MM.1S (cell line): ENCODE measurements at regions not wholly inside any gene's neighbourhood (a gene's known extent, or its start where the extent isn't known, plus 50 kb on each side); places are given as distances from the start of the nearest gene placed in this dataset.
A peak's percentile ranks its signal among the peaks of the same experiment; 100 is the strongest.

Experiments used
- DNase-seq: peaks from one replicate; pipeline ENCODE4 v3.0.0-alpha.2; 2015
- H2AFZ ChIP-seq: fragments of 300-600 bp; sonication (generic); 2 replicates; pipeline ENCODE4 v1.6.0; 2016; ENCODE audit warnings: antibody characterized with exemption, low read length
- H3F3A ChIP-seq: fragments of 300-600 bp; sonication (generic); 2 replicates; pipeline ENCODE4 v1.6.1; 2016; ENCODE audit warnings: mild to moderate bottlenecking, antibody characterized with exemption, low read length, moderate library complexity, mixed read lengths; ENCODE audit not compliant: insufficient read depth
- H3K27ac ChIP-seq: fragments of 300-600 bp; sonication (generic); 2 replicates; pipeline ENCODE4 v1.5.1; 2016; ENCODE audit warnings: mild to moderate bottlenecking, low read length
- H3K27me3 ChIP-seq: fragments of 300-600 bp; sonication (generic); replicated peaks from 2 replicates; pipeline ENCODE4 v1.6.0; 2016; ENCODE audit warnings: low read length; ENCODE audit not compliant: insufficient read depth
- H3K36me3 ChIP-seq: fragments of 300-600 bp; sonication (generic); replicated peaks from 2 replicates; pipeline ENCODE4 v1.6.1; 2016; ENCODE audit warnings: mild to moderate bottlenecking, low read length, mixed read lengths; ENCODE audit not compliant: insufficient read depth
- H3K4me1 ChIP-seq: fragments of 300-600 bp; sonication (generic); 2 replicates; pipeline ENCODE4 v1.6.1; 2016; ENCODE audit warnings: low read length, mixed read lengths
- H3K4me2 ChIP-seq: fragments of 300-600 bp; sonication (generic); 2 replicates; pipeline ENCODE4 v1.6.0; 2016; ENCODE audit warnings: low read depth, low read length
- H3K4me3 ChIP-seq: fragments of 300-600 bp; sonication (generic); 2 replicates; pipeline ENCODE4 v1.5.1; 2016; ENCODE audit warnings: low read length, mixed read lengths
- H3K79me2 ChIP-seq: fragments of 300-600 bp; sonication (generic); 2 replicates; pipeline ENCODE4 v1.6.1; 2016; ENCODE audit warnings: mixed run types, low read length, mixed read lengths
- H3K9ac ChIP-seq: fragments of 300-600 bp; sonication (generic); 2 replicates; pipeline ENCODE4 v1.6.1; 2016; ENCODE audit warnings: low read length, mixed read lengths
- H3K9me2 ChIP-seq: fragments of 300-600 bp; sonication (generic); replicated peaks from 2 replicates; pipeline ENCODE4 v1.6.1; 2016; ENCODE audit warnings: mild to moderate bottlenecking, low read length, mixed read lengths; ENCODE audit not compliant: insufficient read depth
- H3K9me3 ChIP-seq: fragments of 300-600 bp; sonication (generic); replicated peaks from 2 replicates; pipeline ENCODE4 v1.6.1; 2016; ENCODE audit warnings: mild to moderate bottlenecking, low read length, mixed read lengths; ENCODE audit not compliant: insufficient read depth
- H4K20me1 ChIP-seq: fragments of 300-600 bp; sonication (generic); 2 replicates; pipeline ENCODE4 v1.6.1; 2016; ENCODE audit warnings: mild to moderate bottlenecking, low read length, moderate library complexity, mixed read lengths; ENCODE audit not compliant: insufficient read depth
- EZH2 ChIP-seq: fragments of 300-600 bp; sonication (generic); optimal IDR thresholded peaks from 2 replicates; pipeline ENCODE3; 2017; ENCODE audit warnings: low read depth, mild to moderate bottlenecking, antibody characterized with exemption, low read length, mixed read lengths
- EZH2phosphoT487 ChIP-seq: fragments of 300-600 bp; sonication (generic); IDR thresholded peaks from 2 replicates; pipeline ENCODE4 v1.6.1; 2018; ENCODE audit warnings: antibody characterized with exemption, low read length
- TF ChIP-seq, protein P1 (sequence below): fragments of 300-600 bp; sonication (generic); IDR thresholded peaks from 2 replicates; pipeline ENCODE4 v1.5.1; 2016; ENCODE audit warnings: antibody characterized with exemption, low read length, mixed read lengths

DNA sequence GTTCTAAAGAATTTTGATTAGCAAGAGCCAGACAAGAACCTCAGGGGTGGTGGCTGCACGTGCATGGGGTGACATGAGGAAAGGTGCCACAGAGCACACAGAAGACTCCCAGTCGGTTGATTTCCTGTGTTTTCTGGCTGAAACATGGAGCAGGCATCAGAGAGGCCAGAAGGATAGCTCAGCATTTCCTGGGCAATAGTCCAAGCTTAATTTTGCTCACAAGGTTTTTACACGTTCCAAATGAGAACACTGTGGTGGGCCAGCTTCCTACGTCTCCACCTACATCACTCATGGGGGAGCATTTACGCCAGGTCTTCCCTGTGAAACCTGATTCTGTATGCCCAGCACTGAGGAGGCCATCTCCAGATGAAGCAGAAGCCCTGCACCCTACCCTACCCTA lies 212.5 kb upstream of the CLNK start:
- Histone ChIP-seq H2AFZ (no peak overlapping the region), H3K36me3 (no peaks in the 10 kb centered on the region), H3K9me3 (no peaks in the 10 kb centered on the region), H4K20me1 (no peaks in the 10 kb centered on the region), H3K79me2 (no peaks in the 10 kb centered on the region), H3F3A (no peaks in the 10 kb centered on the region), H3K9ac (no peak overlapping the region), H3K4me1 (no peaks in the 10 kb centered on the region), H3K27me3 (no peaks in the 10 kb centered on the region), H3K4me3 (no peak overlapping the region), H3K9me2 (no peaks in the 10 kb centered on the region), H3K4me2 (no peak overlapping the region), H3K27ac (no peak overlapping the region)
- no peak for DNase-seq
- TF ChIP-seq EZH2 (no peak), EZH2phosphoT487 (no peak)
- TF ChIP-seq, protein P1, sequence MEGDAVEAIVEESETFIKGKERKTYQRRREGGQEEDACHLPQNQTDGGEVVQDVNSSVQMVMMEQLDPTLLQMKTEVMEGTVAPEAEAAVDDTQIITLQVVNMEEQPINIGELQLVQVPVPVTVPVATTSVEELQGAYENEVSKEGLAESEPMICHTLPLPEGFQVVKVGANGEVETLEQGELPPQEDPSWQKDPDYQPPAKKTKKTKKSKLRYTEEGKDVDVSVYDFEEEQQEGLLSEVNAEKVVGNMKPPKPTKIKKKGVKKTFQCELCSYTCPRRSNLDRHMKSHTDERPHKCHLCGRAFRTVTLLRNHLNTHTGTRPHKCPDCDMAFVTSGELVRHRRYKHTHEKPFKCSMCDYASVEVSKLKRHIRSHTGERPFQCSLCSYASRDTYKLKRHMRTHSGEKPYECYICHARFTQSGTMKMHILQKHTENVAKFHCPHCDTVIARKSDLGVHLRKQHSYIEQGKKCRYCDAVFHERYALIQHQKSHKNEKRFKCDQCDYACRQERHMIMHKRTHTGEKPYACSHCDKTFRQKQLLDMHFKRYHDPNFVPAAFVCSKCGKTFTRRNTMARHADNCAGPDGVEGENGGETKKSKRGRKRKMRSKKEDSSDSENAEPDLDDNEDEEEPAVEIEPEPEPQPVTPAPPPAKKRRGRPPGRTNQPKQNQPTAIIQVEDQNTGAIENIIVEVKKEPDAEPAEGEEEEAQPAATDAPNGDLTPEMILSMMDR: no peak

DNA sequence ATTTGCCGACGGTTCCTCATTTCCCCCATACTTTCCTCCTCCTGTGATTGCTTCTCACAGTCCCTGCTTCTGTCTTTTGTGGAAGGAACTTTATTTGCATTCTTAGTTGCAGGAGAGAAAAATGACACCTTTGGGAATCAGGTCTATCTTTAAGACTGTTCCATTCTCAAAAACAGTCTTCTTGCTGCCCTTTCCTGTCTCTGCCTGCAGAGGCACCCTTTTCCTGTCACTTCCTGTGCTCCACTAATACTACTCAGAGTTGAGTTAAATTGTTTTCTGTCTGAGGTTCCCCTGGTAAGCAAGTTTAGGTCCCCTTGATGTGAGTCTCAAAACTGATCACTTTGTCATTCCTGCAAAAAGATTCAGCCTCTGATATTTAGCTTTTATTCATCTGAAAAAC lies 208.8 kb upstream of the CLNK start:
- H3F3A ChIP-seq: no peaks in the 10 kb centered on the region
- TF ChIP-seq, protein P1: peak; percentile 38
- no peak for TF ChIP-seq EZH2
- no peaks in the 10 kb centered on the region for H3K4me1 ChIP-seq
- no peak for DNase-seq
- H3K36me3 ChIP-seq: no peaks in the 10 kb centered on the region
- H3K4me2 ChIP-seq: no peak overlapping the region
- no peak overlapping the region for H3K4me3 ChIP-seq
- H3K9me3 ChIP-seq: no peaks in the 10 kb centered on the region
- no peaks in the 10 kb centered on the region for H3K79me2 ChIP-seq
- no peaks in the 10 kb centered on the region for H3K27me3 ChIP-seq
- no peaks in the 10 kb centered on the region for H3K9me2 ChIP-seq
- H3K9ac ChIP-seq: no peak overlapping the region
- H3K27ac ChIP-seq: no peak overlapping the region
- no peaks in the 10 kb centered on the region for H4K20me1 ChIP-seq
- no peak overlapping the region for H2AFZ ChIP-seq

DNA sequence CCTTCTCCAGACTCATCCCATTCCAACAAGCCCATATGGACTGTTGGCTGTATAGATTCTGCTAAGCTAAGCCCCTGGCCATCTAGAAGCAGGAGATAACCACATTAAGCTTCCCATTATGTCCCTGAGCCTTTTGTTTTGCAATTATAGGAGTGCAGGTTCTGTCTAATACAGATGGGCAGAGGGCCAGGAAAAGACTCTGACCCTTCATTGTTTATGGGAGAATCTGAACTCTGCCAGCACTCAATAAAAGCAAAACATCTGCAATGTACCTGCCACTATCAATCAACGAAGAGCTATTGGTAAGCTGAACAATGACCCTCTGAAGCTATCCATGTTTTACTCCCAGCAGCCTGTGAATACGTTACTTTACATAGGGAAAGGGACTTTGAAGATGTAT lies 207.3 kb upstream of the CLNK start:
- TF ChIP-seq, protein P1: no peak
- TF ChIP-seq EZH2 (no peak), EZH2phosphoT487 (no peak)
- H3F3A ChIP-seq: no peaks in the 10 kb centered on the region
- no peaks in the 10 kb centered on the region for H3K9me3 ChIP-seq
- no peaks in the 10 kb centered on the region for H3K4me1 ChIP-seq
- no peaks in the 10 kb centered on the region for H4K20me1 ChIP-seq
- H2AFZ ChIP-seq: no peak overlapping the region
- no peaks in the 10 kb centered on the region for H3K27me3 ChIP-seq
- H3K9ac ChIP-seq: no peak overlapping the region
- H3K9me2 ChIP-seq: no peaks in the 10 kb centered on the region
- H3K79me2 ChIP-seq: no peaks in the 10 kb centered on the region
- H3K36me3 ChIP-seq: no peaks in the 10 kb centered on the region
- no peak for DNase-seq
- no peak overlapping the region for H3K4me2 ChIP-seq
- H3K4me3 ChIP-seq: no peak overlapping the region
- no peak overlapping the region for H3K27ac ChIP-seq

DNA sequence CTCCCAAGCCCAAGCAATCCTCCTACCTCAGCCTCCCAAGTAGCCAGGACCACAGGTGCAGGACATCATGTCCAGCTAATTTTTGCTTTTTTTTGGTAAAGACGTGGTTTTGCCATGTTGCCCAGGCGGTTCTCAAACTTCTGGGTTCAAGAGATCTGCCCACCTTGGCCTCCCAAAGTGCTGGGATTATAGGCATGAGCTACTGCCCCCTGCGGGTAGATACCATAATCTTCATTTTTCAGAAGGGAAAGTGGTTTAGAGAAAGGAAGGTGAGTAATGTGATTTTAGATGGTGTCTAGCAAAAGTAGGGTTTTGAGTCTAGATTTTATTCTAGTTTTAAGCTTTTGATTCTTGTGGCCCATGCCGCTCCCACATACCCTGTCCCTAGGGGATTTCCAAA lies 205.3 kb upstream of the CLNK start:
- H3K9me2 ChIP-seq: no peaks in the 10 kb centered on the region
- no peaks in the 10 kb centered on the region for H3K79me2 ChIP-seq
- no peak overlapping the region for H3K9ac ChIP-seq
- DNase-seq: no peak
- no peaks in the 10 kb centered on the region for H3K27me3 ChIP-seq
- H3K27ac ChIP-seq: no peak overlapping the region
- no peaks in the 10 kb centered on the region for H3K4me1 ChIP-seq
- no peak overlapping the region for H3K4me2 ChIP-seq
- H3K4me3 ChIP-seq: no peak overlapping the region
- H3K9me3 ChIP-seq: no peaks in the 10 kb centered on the region
- H3K36me3 ChIP-seq: no peaks in the 10 kb centered on the region
- no peak overlapping the region for H2AFZ ChIP-seq
- no peaks in the 10 kb centered on the region for H3F3A ChIP-seq
- no peak for TF ChIP-seq EZH2
- TF ChIP-seq, protein P1: peak; percentile 7; the same call in 1 of the 2 replicates
- TF ChIP-seq EZH2phosphoT487: no peak
- H4K20me1 ChIP-seq: no peaks in the 10 kb centered on the region
